Keratinocyte (primary cell): ENCODE measurements at regions not wholly inside any gene's neighbourhood (a gene's known extent, or its start where the extent isn't known, plus 50 kb on each side); places are given as distances from the start of the nearest gene placed in this dataset.

Experiments used
- DNase-seq: peaks from one replicate; pipeline ENCODE4 v3.0.0-alpha.2; 2011; ENCODE audit warnings: low read depth, missing footprints, low spot score
- FAIRE-seq: peaks from 2 replicates; lab custom pipeline; 2011; peaks lifted over from hg19 to GRCh38; lab: Jason Lieb, UNC
- H2AFZ ChIP-seq: 2 replicates; pipeline ENCODE4 v1.6.0; 2012; ENCODE audit warnings: low read length, control low read depth, inconsistent platforms; ENCODE audit not compliant: control insufficient read depth
- H3K27ac ChIP-seq: 2 replicates; pipeline ENCODE4 v1.5.1; 2011; ENCODE audit warnings: low read length; ENCODE audit not compliant: control insufficient read depth, insufficient read depth
- H3K27me3 ChIP-seq: 3 replicates; pipeline ENCODE4 v1.6.0; 2011; ENCODE audit warnings: low read length; ENCODE audit not compliant: control insufficient read depth, insufficient read depth; ENCODE audit errors: extremely low read depth
- H3K36me3 ChIP-seq, 2 experiments: 2 replicates in 1 of 2; 3 replicates in 1 of 2; pipeline ENCODE4 v1.5.1; 2011; ENCODE audit warnings: low read length in 2 of 2, mild to moderate bottlenecking in 1 of 2; ENCODE audit not compliant: control insufficient read depth in 2 of 2, insufficient read depth in 2 of 2; ENCODE audit errors: extremely low read depth in 1 of 2
- H3K4me1 ChIP-seq: 3 replicates; pipeline ENCODE4 v1.5.1; 2011; ENCODE audit warnings: low read length; ENCODE audit not compliant: control insufficient read depth, insufficient read depth; ENCODE audit errors: extremely low read depth
- H3K4me2 ChIP-seq: 3 replicates; pipeline ENCODE4 v1.6.0; 2011; ENCODE audit warnings: low read depth, low read length; ENCODE audit not compliant: control insufficient read depth, insufficient read depth; ENCODE audit errors: extremely low read depth
- H3K4me3 ChIP-seq, 3 experiments: fragments of 200-600 bp in 1 of 3; sonication (generic) in 1 of 3; 2 replicates in 2 of 3; 3 replicates in 1 of 3; pipeline ENCODE4 v1.5.1; 2011 to 2016; ENCODE audit warnings: low read length in 3 of 3, mild to moderate bottlenecking in 3 of 3, control low read depth in 2 of 3, inconsistent platforms in 1 of 3, low read depth in 1 of 3, mixed read lengths in 1 of 3, mixed run types in 1 of 3, moderate library complexity in 1 of 3; ENCODE audit not compliant: control insufficient read depth in 2 of 3, insufficient read depth in 2 of 3; ENCODE audit errors: extremely low read depth in 1 of 3
- H3K79me2 ChIP-seq: 2 replicates; pipeline ENCODE4 v1.6.0; 2012; ENCODE audit warnings: low read length; ENCODE audit not compliant: control insufficient read depth, insufficient read depth
- H3K9ac ChIP-seq: 3 replicates; pipeline ENCODE4 v1.6.0; 2011; ENCODE audit warnings: low read length; ENCODE audit not compliant: control insufficient read depth, insufficient read depth; ENCODE audit errors: extremely low read depth
- H3K9me1 ChIP-seq: 3 replicates; pipeline ENCODE4 v1.6.0; 2011; ENCODE audit warnings: low read length; ENCODE audit not compliant: control insufficient read depth, insufficient read depth; ENCODE audit errors: extremely low read depth
- H3K9me3 ChIP-seq: 2 replicates; pipeline ENCODE4 v1.5.1; 2012; ENCODE audit warnings: low read depth, low read length; ENCODE audit not compliant: control insufficient read depth
- H4K20me1 ChIP-seq: 3 replicates; pipeline ENCODE4 v1.6.0; 2011; ENCODE audit warnings: low read length; ENCODE audit not compliant: control insufficient read depth, insufficient read depth; ENCODE audit errors: extremely low read depth
- CTCF ChIP-seq, 3 experiments: IDR thresholded peaks in 1 of 3; conservative IDR thresholded peaks in 1 of 3; optimal IDR thresholded peaks in 1 of 3; 2 replicates in 2 of 3; 3 replicates in 1 of 3; pipeline versions ENCODE3 to v1.5.1; 2011; ENCODE audit warnings: low read length in 3 of 3, mild to moderate bottlenecking in 3 of 3, moderate library complexity in 2 of 3, control low read depth in 1 of 3, inconsistent platforms in 1 of 3; ENCODE audit not compliant: insufficient read depth in 2 of 3; ENCODE audit errors: extremely low read depth in 1 of 3
- EZH2 ChIP-seq: IDR thresholded peaks from one replicate; pipeline ENCODE4 v1.6.1; 2012; ENCODE audit warnings: inconsistent platforms, mild to moderate bottlenecking, low read length, moderate library complexity
- dilution Hi-C: fragments of 300-500 bp; cut with MboI; formaldehyde crosslinking; loops from one replicate; pipeline ENCODE4 v1.7.0; 2020; ENCODE audit warnings: low sequenced_read_pairs; ENCODE audit not compliant: extremely low pct_ligation_motif_present

GRCh38 chr12:115577401-115577800 lies 700.1 kb downstream of the MED13L start:
- dilution Hi-C loops, result no loop called here
- Histone ChIP-seq H3K9ac (no peak overlapping the region), H3K27ac (no peak overlapping the region), H3K36me3 (no peaks in the 10 kb centered on the region), H3K4me1 (no peaks in the 10 kb centered on the region), H3K4me3 (no peak overlapping the region), H3K9me3 (no peaks in the 10 kb centered on the region), H3K27me3 (no peaks in the 10 kb centered on the region), H3K9me1 (no peaks in the 10 kb centered on the region), H2AFZ (no peak overlapping the region), H3K4me2 (no peak overlapping the region), H3K79me2 (no peaks in the 10 kb centered on the region), H4K20me1 (no peaks in the 10 kb centered on the region)
- TF ChIP-seq CTCF (optimal IDR thresholded peaks at IDR 0.05 in 1 of 3, IDR thresholded peaks at IDR 0.05 in 1 of 3, conservative IDR thresholded peaks at IDR 0.05 in 1 of 3; ENCODE audit: extremely low read depth in 1 of 3, insufficient read depth in 2 of 3, low read length in 3 of 3), result no peak
- no peak for TF ChIP-seq EZH2
- no peak for DNase-seq
- FAIRE-seq, result no peak

GRCh38 chr12:115574826-115575225 lies 702.7 kb downstream of the MED13L start:
- no peak for TF ChIP-seq EZH2
- TF ChIP-seq CTCF (optimal IDR thresholded peaks at IDR 0.05 in 1 of 3, IDR thresholded peaks at IDR 0.05 in 1 of 3, conservative IDR thresholded peaks at IDR 0.05 in 1 of 3; ENCODE audit: extremely low read depth in 1 of 3, insufficient read depth in 2 of 3, low read length in 3 of 3), result no peak
- no peaks in the 10 kb centered on the region for H3K4me1 ChIP-seq
- H3K9me1 ChIP-seq, result no peaks in the 10 kb centered on the region
- H4K20me1 ChIP-seq, result no peaks in the 10 kb centered on the region
- no peak overlapping the region for H2AFZ ChIP-seq
- H3K9me3 ChIP-seq, result no peaks in the 10 kb centered on the region
- H3K4me3 ChIP-seq, result no peak overlapping the region
- FAIRE-seq (no peak), DNase-seq (no peak)
- dilution Hi-C loops, result no loop called here
- no peak overlapping the region for H3K9ac ChIP-seq
- H3K27me3 ChIP-seq, result no peaks in the 10 kb centered on the region
- H3K4me2 ChIP-seq, result no peak overlapping the region
- no peaks in the 10 kb centered on the region for H3K79me2 ChIP-seq
- no peak overlapping the region for H3K27ac ChIP-seq
- H3K36me3 ChIP-seq, result no peaks in the 10 kb centered on the region
